ENCODE measurements at regions not wholly inside any gene's neighbourhood (a gene's known extent, or its start where the extent isn't known, plus 50 kb on each side); places are given as distances from the start of the nearest gene placed in this dataset.

GRCh38 chr3:170730071-170730812 is 139.8 kb downstream of the RPL22L1 start:
- DNase-seq (ENCODE audit: low read depth in 2 of 2), result no peak

GRCh38 chr3:170728181-170728580 is 141.8 kb downstream of the RPL22L1 start:
- DNase-seq (ENCODE audit: low read depth in 2 of 2), result no peak

- no peak for DNase-seq (ENCODE audit: low read depth in 2 of 2)
Observed at GRCh38 chr3:170727754-170728153, 141.9 kb upstream of the SLC7A14 start.

GRCh38 chr3:170726976-170727661 is 141.2 kb upstream of the SLC7A14 start:
- DNase-seq (ENCODE audit: low read depth in 2 of 2), result peak; percentile 84

GRCh38 chr3:170725285-170725731 is 139.4 kb upstream of the SLC7A14 start:
- DNase-seq (ENCODE audit: low read depth in 2 of 2), result no peak

GRCh38 chr3:170724599-170725280 is 138.9 kb upstream of the SLC7A14 start:
- no peak for DNase-seq (ENCODE audit: low read depth in 2 of 2)

GRCh38 chr3:170723241-170723640 is 137.4 kb upstream of the SLC7A14 start:
- no peak for DNase-seq (ENCODE audit: low read depth in 2 of 2)

GRCh38 chr3:170721563-170721962 is 135.7 kb upstream of the SLC7A14 start:
- DNase-seq (ENCODE audit: low read depth in 2 of 2), result no peak

- DNase-seq (ENCODE audit: low read depth in 2 of 2), result no peak
Observed at GRCh38 chr3:170719300-170719699, 133.4 kb upstream of the SLC7A14 start.

- DNase-seq (ENCODE audit: low read depth in 2 of 2), result no peak
Observed at GRCh38 chr3:170718848-170719247, 133.0 kb upstream of the SLC7A14 start.

- DNase-seq (ENCODE audit: low read depth in 2 of 2), result no peak
Observed at GRCh38 chr3:170717410-170718402, 131.8 kb upstream of the SLC7A14 start.

- no peak for DNase-seq (ENCODE audit: low read depth in 2 of 2)
Observed at GRCh38 chr3:170716172-170716805, 130.4 kb upstream of the SLC7A14 start.

GRCh38 chr3:170714562-170715535 is 129.0 kb upstream of the SLC7A14 start:
- DNase-seq (ENCODE audit: low read depth in 2 of 2), result peak in 1 of 2 experiments; percentile 59

- peak; percentile 68 to 71 for DNase-seq (ENCODE audit: low read depth in 2 of 2)
Observed at GRCh38 chr3:170714122-170714521, 128.2 kb upstream of the SLC7A14 start.

- DNase-seq (ENCODE audit: low read depth in 2 of 2), result no peak
Observed at GRCh38 chr3:170713653-170714052, 127.8 kb upstream of the SLC7A14 start.

- DNase-seq (ENCODE audit: low read depth in 2 of 2), result no peak
Observed at GRCh38 chr3:170712798-170713197, 126.9 kb upstream of the SLC7A14 start.

- no peak for DNase-seq (ENCODE audit: low read depth in 2 of 2)
Observed at GRCh38 chr3:170712336-170712735, 126.5 kb upstream of the SLC7A14 start.

- DNase-seq (ENCODE audit: low read depth in 2 of 2), result no peak
Observed at GRCh38 chr3:170711786-170712185, 125.9 kb upstream of the SLC7A14 start.

GRCh38 chr3:170709046-170709445 is 123.2 kb upstream of the SLC7A14 start:
- peak; percentile 94 for DNase-seq (ENCODE audit: low read depth in 2 of 2)

- no peak for DNase-seq (ENCODE audit: low read depth in 2 of 2)
Observed at GRCh38 chr3:170707899-170708298, 122.0 kb upstream of the SLC7A14 start.

Measured in fibroblast of skin of left biceps (primary cell).